HG03575 (cell line): ENCODE measurements at regions not wholly inside any gene's neighbourhood (a gene's known extent, or its start where the extent isn't known, plus 50 kb on each side); places are given as distances from the start of the nearest gene placed in this dataset.
"Not testable (repeated sequence)": the region's sequence is repeated elsewhere in the genome, so short reads cannot be mapped to it uniquely, and the experiment has no call there.

Experiments
- ATAC-seq: cut with Tn5 transposase; IDR thresholded peaks from one replicate; pipeline ENCODE4 v1.9.1; 2021; ENCODE audit not compliant: unreplicated experiment, insufficient number of reproducible peaks, low FRiP score; ENCODE audit errors: extremely low read depth

DNA sequence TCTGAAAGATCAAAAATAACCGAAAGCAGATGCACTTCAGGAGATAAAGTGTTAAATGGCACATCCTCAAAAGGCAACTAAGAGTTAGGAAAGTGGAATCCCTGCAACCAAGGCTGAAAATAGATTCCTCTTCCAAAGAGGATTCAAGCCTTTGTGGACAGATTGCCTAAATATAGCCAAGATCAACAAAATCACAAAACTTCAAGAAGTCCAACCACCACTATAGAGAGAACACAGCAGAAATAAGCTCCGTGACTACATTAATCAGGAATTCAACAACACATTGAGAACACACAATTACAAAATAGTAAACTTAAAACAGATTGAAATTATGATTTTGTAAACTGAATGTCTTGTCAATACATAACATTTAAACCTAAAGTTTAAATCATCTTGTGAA, 165.7 kb downstream of the LNPK start:
- no peak for ATAC-seq

DNA sequence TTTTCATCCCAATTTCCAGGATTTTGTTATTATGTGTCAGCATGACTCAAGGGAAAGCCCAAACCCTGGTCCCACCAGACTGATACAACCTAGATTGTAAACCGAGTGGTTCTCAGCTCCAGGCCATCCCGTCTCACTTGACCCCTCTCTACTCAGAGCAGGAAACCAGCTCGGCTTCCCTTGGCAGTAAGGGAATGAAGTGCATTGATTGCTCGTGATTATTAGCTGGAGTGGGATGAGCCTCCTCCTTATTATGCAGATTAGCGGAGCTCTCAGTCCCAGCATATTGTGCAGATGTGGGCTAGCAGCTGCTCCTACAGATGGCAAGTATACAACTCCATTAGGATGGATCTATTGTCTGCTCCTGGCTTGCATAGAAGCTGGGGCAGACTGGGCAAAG, 167.6 kb downstream of the LNPK start:
- ATAC-seq, result no peak

DNA sequence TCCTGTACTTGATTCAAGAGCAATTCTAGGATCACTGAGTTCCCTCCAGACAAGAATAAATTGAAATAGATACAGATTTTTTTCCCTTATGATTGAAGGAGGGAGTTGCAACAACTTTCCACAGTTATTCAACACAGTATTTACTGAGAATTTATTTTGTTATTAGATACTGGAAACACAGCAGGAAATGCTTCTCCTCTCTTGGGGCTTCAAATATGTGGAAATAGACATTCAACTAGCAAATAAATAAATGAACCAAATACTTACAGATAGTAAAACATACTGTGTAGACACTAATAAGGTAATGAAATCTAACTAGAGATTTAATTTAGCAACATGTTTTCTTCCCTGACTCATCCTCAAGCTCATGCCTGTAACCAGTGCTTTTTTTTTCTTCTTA, 169.2 kb downstream of the LNPK start:
- no peak for ATAC-seq

DNA sequence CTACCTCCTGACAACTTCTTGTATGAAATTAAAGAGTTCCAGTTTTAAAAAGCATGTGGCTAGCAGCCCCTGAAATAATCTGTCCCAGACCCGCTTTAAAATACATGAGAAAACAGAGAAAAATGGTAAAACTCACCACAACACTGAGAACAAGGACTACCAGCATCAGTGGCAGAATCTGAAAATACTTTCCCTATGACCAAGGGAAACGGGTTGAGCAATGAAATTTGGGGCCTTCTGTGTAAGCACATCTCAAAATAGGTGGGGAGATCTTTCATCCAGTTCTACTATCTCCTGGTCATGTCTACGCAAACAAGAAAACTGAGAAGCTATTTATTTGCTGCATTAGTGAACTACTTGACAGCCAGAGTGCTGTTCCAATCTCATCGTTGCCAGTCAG, 172.3 kb downstream of the LNPK start:
- ATAC-seq, result no peak

DNA sequence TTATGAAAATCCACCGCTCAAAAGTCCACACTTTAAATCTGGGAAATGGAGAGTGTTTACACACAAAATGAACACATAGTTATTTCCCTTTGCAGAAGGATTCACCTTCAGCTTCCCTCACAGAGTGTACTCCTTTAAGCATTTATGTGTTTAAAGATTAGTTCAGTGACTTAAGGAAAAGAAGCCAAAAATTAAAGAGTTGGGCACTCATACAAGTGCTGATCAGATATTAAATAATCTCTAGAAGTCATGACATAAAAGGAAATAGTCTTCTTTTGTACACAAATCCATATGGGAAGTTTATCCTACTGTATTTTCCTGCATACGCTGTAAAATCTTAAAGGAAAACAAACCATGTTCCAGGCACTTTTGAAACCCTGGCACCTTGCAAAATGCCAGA, 174.2 kb downstream of the LNPK start:
- no peak for ATAC-seq

DNA sequence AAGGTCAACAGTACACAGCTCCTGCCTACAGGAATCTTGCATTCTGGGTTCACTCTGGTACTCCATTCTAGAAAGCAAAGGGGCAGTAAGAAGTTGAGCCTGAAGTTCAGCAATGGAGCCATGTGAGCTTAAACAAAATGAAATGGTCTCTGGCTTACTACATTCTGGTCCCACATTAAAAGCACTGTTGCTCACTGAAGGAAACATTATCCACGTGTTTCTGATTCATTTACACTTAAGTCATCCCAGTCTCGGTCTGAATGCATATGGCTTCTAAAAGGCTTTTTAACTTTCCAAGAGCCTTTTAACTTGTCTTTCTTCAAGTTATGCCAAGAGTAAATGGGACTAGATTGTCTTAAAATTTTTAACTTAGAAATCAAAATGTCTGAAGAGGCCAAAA, 177.8 kb downstream of the LNPK start:
- ATAC-seq, result no peak

DNA sequence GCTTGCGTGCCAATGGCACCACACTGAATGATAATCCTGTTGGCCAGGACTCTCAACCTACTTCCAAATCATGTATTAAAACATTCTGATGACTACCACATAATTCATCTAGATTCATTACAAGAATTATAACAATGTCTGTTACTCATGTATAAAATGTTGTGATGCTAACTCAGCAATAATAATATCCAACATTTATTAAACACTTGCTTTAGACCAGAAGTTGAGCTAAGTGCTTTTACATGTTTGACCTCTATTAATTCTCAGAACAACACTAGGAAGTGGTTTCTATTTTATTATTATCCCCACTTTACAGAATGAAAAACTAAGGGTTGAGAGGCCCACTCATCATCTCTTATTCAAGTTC, 178.4 kb downstream of the LNPK start:
- no peak for ATAC-seq

DNA sequence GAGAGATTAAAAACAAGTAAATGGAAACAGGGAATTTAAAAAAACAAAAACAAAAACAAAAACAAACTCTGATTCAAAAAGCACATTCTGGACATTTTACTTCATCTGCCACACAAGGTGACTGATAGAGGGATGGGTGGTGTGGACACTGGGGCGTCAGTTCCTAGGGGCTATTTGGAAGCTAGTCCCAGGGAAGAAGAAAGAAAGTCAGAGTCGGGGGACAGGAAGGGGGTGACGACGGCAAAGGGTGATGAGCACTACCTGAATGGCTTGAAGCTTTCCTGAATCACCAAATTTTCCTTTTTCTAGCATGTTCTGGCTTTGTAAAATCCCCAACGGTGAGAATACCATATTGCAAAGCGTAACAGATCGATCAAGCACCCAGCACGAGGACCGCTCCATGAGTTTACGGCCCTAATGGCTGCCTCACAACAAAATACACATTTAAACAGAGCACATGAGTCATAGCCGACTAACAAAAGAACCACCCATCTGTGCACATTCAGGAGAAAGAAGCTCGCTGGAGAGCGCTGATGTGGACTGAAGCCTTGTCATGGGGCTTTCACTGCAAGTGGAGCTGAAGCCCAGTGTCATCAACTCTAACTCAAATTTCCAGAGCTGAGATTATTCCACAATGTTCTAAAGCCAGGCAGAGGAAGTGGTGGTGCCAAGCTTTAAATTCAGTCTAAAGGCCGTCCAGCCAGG, 178.9 kb downstream of the LNPK start:
- ATAC-seq, result no peak

DNA sequence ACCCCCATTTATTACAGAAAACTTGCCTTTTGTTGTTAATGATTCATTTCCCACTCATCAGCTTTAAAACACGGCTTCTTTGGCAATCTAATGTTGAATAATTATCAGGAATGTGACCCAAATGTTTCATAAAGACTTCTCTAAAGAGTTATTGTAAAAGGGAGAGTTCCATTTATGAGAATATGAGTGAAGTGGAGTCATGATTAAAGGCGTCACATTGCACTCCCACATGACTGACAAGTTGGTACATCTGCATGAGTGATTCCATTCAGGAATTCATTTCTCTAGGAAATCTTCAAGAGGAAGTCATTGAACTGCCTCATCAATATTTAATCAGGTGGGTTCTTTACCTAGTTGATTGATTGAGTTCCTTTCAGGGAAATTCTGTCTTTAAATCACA, 184.8 kb downstream of the LNPK start:
- no peak for ATAC-seq

DNA sequence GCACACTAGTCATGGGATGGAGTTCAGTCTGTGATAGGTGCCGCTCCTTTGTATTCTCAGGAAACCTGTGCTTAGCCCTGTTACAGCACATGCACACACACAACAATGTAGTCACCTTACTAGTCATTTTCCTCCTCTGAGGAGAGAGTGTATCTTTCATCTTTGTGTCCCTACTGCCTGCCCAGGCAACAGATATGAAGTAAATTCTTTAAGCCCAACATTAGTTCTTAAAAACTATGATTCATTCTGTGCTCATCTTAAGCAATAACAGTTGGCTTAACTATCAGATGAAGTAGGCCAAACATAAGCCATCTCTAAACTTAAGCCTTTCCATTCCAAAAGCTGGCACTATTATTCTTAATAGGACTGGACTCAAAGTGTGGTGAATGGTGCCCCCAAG, 186.5 kb downstream of the LNPK start:
- no peak for ATAC-seq

DNA sequence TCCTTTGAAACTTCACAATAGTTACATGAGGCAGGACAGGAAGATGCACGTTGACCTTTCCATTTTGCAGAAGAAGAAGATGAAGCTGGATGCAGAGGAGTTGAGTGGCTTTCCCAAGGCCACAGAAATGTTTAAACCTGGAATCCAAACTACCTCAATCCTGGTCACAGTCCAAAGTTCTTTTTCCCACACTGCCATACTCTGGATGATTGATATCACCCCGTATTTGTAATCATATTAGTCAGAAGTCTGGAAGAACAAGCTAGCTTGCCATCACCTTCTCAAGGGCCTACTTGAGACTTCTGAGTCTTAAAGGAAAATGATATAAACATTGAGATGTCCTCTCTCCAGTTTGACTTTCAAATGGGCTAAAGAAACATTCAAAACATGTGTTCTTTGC, 190.1 kb downstream of the LNPK start:
- no peak for ATAC-seq

DNA sequence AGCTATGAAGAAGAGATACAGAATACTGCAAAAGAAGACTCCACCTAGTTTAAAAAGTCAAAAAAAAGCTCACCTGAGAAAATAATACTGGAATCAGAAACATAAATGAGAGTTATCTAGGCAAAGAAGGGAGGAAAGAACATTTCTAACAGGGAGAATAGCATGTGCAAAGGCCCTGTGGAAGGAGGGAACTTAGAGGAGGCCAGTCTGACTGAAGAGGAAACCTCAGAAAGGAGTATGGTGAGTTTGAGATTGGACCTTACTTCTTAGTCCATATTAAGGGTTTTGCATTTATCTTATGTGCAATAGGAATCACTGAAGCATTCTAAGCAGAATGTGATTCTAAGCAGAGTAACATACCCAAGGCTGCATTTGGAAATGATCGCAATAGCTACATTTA, 193.2 kb downstream of the LNPK start:
- ATAC-seq, result no peak

DNA sequence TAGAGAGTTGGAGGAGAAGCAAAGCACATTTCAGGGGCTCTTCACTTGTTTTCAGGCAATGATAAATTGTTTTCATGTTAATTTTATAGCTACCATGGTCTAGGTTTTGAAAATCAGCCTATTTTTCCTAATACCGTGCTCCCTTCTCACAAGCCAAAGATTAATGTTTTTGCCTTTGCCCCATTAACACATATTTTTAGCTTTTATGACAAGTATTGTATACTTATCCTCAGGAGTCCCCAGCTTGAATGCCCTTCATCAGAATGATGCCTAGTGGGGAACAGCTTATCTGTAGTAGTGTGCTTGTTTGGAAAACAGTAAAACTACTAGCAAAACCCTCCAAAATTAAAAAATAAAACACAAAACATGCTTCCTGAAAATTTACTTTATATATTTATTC, 194.0 kb downstream of the LNPK start:
- ATAC-seq, result no peak

DNA sequence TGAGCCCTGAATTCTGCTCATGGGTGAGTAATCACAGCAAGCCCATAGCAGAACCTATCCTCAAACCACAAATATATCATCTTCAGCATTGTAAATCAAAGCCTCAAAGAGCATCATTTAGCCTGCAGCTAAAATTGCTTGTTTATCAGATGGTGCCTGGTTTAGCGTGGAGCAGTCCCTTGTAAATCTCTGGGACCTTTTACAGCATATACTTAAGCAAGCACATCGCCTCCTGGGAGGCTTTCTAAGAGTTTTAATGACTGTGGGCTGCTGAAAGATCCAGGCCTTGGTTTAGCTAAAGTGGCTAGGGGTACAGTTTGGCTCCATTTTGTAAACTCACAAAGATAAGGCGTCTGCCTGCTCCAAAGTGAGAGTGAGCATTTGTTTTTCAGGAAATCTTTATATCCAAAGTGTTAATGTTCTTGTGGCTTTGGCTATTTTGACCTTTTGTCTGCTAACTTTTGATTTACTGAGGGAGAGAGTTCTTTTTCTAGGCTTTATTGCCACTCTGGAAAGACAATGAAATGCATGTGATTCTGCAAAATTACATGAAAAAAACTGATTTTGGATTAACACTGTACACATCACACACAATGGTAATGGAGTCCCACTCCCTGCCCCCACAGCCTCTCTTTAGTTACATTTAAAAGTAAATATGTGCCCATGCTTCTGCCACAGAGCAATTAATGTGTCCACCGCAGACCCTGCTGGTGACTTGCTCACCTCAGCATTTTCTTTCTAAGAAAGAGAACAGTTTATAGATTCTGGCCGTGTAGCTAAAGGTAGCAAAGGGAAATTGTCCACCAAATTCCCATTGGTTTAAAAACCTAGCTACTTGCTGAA, 194.8 kb downstream of the LNPK start:
- ATAC-seq, result no peak

DNA sequence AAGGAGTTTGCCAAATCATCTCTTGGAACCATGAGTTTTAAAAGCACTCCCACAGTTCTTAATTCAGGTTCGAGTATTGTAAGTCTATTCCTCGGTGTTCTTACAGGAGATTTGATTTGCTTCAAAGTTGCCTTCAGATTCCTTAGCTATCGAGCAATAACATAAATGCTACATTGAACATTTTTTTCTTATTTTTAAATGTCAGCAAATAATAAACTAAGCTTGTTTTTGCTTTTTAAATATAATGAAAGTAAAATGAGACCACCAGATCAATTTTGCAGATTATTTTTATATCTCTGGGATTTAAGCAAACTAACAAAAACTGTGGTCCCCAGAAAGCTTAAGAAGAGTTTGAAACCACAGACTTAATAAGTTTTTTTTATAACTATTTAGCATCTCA, 195.5 kb downstream of the LNPK start:
- ATAC-seq, result no peak

DNA sequence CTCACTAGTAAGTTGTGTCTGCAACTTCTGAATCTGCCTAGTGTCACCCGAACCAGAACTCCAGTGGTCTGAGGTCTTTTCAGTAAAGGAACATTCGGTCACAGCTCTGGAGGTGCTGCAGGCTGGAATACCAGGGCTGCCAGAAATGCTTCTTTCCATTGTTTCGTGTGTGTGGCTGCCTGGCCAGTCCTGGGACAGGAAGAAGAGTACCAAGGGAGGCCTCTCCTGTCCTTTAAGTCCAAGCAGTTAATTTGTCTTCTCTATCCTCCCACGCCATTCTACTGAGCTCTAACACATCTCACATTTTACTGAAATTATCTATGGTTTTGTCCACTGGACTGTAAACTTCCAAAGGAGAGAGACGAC, 196.0 kb downstream of the LNPK start:
- no peak for ATAC-seq

DNA sequence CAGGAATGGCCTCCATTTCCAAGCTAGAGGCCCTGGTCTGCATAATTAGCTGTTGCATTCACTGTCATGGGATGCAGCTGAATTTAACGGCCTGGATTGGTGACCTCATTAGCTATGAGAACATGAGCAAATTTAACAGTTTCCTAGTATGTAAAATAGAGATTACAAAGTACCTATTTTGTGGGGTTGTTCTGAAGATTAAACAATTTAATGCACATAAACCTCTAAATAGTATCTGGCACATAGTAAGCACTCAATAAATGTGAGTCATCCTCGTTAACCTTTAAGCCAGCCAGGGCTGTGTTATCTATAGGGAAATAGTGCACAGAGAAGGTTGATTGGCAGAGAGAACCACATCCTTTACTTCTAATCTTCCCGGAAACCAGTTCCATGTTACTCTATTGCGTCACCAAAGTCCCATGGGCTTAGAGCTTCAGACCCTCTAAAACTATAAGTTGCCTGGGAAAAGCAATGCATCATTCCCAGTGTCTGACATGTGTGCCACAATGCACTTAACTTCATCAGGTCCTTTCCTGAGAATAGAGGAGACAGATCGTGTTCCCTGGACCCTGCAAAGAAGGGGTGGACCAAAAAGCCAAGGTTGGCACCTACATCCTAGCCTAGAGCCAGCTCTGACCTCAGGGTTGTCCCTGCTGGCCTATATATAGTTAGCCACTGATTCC, 196.5 kb downstream of the LNPK start:
- no peak for ATAC-seq

DNA sequence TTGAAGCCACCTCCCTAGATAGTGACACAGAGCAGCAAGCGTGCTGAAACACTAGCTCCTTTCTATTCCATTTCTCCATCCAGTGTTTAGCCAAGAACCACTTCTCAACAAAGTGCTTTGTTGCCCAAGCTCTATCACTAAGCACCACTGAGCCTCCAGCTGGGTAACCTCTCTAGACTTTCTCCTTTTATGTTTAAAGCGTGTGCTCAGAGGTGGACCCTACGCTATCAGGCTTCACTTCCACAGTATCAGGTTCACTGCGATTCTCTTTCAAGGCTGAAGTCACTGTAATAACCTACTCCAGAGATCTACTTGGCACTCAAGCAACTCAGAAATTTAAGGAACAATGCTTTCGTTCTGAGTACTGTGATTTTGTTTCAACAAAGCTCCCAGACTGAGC, 197.9 kb downstream of the LNPK start:
- no peak for ATAC-seq

DNA sequence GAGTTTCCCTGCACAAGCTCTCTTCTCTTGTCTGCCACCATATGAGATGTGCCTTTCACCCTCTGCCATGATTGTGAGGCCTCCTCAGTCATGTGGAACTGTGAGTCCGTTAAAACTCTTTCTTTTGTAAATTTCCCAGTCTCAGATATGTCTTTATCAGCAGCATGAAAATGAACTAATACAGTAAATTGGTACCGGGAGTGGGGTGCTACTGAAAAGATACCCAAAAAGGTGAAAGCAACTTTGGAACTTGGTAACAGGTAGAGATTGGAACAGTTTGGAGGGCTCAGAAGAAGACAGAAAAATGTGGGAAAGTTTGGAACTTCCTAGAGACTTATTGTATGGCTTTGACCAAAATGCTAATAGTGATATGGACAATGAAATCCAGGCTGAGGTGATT, 205.6 kb downstream of the LNPK start:
- ATAC-seq, result not testable (repeated sequence)

DNA sequence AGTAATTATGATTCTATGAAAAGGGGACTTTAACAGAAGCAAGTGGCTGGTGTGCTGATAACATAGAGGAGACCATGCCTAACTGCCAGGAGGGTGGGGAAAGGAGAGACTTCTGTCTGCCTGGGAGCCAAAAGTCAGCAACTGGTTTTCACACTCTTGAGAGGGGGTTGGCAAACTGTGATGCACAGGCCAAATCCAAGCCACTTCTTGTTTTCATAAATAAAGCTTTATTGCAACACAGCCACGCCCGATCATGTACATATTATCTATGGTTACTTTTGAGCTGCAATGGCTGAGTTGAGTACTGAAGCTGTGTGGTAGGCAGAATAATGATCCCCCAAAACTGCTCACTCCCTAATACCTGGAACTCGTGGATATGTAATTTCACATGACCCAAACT, 208.4 kb downstream of the LNPK start:
- no peak for ATAC-seq
